ENCODE measurements at regions not wholly inside any gene's neighbourhood (a gene's known extent, or its start where the extent isn't known, plus 50 kb on each side); places are given as distances from the start of the nearest gene placed in this dataset.

- TF ChIP-seq CTCF (IDR thresholded peaks at IDR 0.05) (no peak), TCF7L2 (IDR thresholded peaks at IDR 0.05; ENCODE audit: low read depth, low read length) (no peak)
Measured at GRCh38 chr10:23676296-23676695, 237.4 kb downstream of the OTUD1 start.
